GM13976 (cell line): ENCODE measurements at regions not wholly inside any gene's neighbourhood (a gene's known extent, or its start where the extent isn't known, plus 50 kb on each side); places are given as distances from the start of the nearest gene placed in this dataset.

ENCODE experiments used
- DNase-seq: peaks from one replicate; pipeline ENCODE4 v3.0.0; 2012; ENCODE audit warnings: low spot score
- CTCF ChIP-seq: IDR thresholded peaks from 2 replicates; pipeline ENCODE4 v1.5.1; 2012; ENCODE audit warnings: borderline replicate concordance, mild to moderate bottlenecking; ENCODE audit not compliant: insufficient read depth; ENCODE audit errors: extremely low read depth, missing control alignments, control extremely low read depth
- in situ Hi-C: fragments of 300-500 bp; cut with MboI; formaldehyde crosslinking; loops from one replicate; pipeline ENCODE4 v1.12.0; 2022; ENCODE audit warnings: low sequenced_read_pairs, mixed read lengths, inconsistent platforms; ENCODE audit not compliant: unreplicated experiment

GRCh38 chr12:92294676-92295440 is 149.2 kb upstream of the BTG1 start:
- TF ChIP-seq CTCF, result no peak
- DNase-seq, result no peak
- in situ Hi-C loops, result no loop called here

- no peak for DNase-seq
- TF ChIP-seq CTCF, result no peak
- in situ Hi-C loops, result no loop called here
Measured at GRCh38 chr12:92292016-92292415, 146.4 kb upstream of the BTG1 start.

- no peak for TF ChIP-seq CTCF
- DNase-seq, result no peak
- in situ Hi-C loops, result no loop called here
Measured at GRCh38 chr12:92290886-92291285, 145.2 kb upstream of the BTG1 start.

GRCh38 chr12:92290350-92290695 is 144.7 kb upstream of the BTG1 start:
- in situ Hi-C loops, result no loop called here
- no peak for TF ChIP-seq CTCF
- DNase-seq, result no peak

GRCh38 chr12:92289629-92290349 is 144.1 kb upstream of the BTG1 start:
- in situ Hi-C loops, result no loop called here
- no peak for TF ChIP-seq CTCF
- no peak for DNase-seq

- no peak for TF ChIP-seq CTCF
- in situ Hi-C loops, result no loop called here
- no peak for DNase-seq
Measured at GRCh38 chr12:92288561-92288960, 142.9 kb upstream of the BTG1 start.
